Breast epithelium (tissue), 3 donors: ENCODE measurements at regions not wholly inside any gene's neighbourhood (a gene's known extent, or its start where the extent isn't known, plus 50 kb on each side); places are given as distances from the start of the nearest gene placed in this dataset.

ENCODE experiments used
- CTCF ChIP-seq, 3 donors: fragments of 450-650 bp; IDR thresholded peaks; one replicate each; pipeline ENCODE4 v1.5.1; 2016 to 2017; ENCODE audit warnings: antibody characterized with exemption in 3 of 3, mild to moderate bottlenecking in 3 of 3, moderate library complexity in 3 of 3
- POLR2A ChIP-seq: fragments of 450-650 bp; IDR thresholded peaks from one replicate; pipeline ENCODE4 v1.6.1; 2016; ENCODE audit warnings: antibody characterized with exemption, mild to moderate bottlenecking, moderate library complexity

DNA sequence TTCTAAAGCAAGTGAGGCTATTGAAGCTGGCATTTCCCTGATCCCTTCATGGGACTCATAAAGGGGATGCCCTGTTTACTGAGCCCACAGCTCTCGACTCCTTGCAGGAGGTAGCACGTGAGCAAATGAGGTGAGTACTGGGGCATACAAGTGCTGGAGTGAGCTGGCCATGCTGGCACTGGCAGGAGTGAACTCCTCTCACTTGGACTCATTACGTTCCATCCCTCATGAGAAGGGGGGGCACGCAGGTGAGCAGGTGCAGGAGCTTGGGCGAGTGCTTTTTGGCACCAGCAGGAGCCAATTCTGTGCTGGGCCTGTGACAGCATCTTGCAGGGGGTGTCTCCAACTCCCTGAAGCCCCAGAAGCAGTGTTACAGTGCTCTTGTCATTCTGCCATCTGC lies 337.1 kb upstream of the CA10 start:
- TF ChIP-seq CTCF (IDR thresholded peaks at IDR 0.05): no peak
- TF ChIP-seq POLR2A: no peak
